ENCODE measurements at regions not wholly inside any gene's neighbourhood (a gene's known extent, or its start where the extent isn't known, plus 50 kb on each side); places are given as distances from the start of the nearest gene placed in this dataset.
"Not testable (repeated sequence)": the region's sequence is repeated elsewhere in the genome, so short reads cannot be mapped to it uniquely, and the experiment has no call there.

DNA sequence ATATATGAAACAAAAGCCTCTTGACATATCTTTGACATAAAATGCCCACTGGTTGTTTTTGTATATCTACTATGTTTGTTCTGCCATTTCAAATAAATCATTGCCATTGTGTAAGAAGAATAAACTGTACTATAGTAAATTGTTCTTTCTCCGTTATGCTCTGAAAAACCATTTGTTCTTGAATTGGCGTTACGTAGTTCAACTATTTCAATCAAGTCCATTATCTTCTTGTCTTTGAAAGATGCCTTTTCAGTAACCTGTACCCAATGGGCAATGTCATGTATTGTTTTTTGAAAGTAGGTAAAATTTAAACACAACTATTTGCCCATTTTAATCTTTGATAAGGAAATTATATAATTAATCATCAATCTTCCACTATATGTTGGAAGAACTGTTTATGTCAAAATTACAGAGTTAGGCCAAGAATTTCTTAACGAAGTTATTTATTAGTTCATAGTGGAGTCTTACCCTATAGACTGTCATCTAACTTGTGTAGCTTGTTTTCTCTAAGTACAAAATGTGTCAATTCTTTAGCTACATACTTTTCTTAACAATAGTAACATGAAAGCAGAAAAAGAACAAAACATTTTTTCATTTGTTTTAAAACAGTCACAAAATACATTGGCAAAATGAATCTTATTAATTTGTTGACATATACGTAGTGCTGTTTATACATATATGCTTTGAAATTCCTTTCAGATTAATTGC is 294.8 kb downstream of the PTPRC start:
- peak; percentile 34 for DNase-seq (ENCODE audit: low spot score)

DNA sequence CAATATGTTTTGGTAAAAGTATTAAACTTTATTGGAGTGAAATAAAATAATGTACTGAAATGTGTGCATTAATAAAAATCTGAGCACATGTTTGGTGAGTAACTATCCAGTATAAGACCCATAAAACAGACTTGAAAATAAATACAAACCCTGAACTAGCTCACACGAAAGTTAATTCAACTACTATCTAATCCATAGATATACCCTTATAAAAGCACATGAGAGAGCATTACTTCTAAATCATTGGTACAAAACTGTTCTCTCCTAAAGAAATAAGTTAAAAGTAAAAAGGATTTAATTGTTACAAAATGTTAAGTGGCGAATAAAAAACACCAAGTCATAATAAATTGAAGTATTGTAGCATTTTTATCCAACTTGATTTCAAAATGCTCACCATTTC is 295.6 kb downstream of the PTPRC start:
- no peak for DNase-seq (ENCODE audit: low spot score)

DNA sequence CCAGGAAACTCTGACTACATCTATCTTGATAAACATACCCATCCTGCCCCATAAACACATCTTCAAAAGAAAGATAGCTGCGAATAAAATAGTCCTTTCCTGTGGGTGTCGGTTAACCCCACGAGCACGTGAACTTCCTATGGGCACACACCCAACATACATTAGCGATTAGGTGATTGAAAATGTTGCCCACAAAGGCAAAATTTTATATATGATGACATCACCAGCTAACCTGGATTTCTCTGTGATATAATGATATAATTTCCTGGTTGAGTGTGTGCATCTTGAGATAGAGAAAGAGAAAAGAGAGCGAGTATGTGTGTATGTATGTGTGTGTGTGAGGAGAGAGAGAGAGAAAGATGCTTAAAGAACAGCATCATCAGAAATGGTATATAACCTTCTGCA is 296.1 kb downstream of the PTPRC start:
- no peak for DNase-seq (ENCODE audit: low spot score)

DNA sequence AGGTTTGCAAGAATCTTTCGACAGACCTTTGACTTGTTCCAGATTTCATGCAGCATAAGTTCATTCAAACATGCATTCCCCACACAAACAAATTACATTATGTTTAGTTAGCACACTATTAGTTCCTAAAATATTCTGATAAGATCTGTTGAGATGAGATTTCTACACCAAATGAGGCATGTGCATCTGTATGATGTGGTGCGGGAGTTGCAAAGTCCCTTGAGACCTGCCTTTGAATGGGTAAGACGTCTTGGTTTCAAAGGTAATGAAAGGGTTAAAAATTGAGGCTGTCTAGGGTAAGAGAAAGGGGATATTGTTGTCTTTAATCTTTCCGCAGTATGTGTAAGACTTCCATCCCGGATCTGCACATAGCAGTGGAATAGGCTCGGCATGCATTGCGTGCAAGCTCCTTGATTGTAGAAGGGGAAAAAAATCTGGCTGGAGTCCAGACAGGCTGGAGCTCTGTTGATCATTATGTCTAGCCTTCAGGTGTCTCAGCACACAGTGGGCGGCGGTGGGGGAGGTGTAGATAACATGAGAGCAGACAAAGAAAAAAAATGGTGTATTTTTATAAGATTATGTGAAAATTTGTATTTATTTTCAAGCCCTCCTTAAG is 296.6 kb downstream of the PTPRC start:
- peak; percentile 98 for DNase-seq (ENCODE audit: low spot score)

DNA sequence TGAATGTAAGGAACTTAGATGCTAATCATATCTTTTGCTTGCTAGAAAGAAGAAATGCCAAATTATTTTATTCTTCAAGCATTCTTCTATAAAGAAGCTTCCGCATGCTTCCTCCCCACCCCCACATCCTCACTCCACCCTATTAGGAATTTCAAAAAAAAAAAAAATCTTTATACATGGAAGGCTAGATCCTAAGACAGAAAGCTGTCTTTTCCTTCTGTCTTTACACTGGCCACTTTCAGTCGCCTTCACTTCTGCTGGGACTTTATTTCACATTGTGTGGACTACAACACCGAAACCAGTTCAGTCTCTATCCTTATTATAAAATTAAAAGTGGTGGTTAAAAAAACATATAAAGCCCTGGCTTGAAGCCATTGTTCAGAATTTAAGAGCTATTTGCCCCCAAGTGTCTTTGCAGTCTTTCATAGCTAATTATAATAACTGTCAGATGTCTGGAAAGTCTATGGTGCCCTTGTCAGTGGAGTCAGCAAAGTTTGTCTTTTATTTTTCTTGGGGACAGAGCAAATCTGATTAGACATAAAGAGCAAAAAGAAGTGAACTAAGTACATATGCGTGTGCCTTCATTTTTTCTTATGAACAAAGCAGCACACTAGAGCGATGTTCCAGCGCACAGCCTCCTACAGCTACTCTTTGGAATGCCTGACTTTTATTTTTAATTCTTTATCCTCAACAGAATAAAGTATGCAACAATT is 297.7 kb downstream of the PTPRC start:
- DNase-seq (ENCODE audit: low spot score): peak; percentile 59

DNA sequence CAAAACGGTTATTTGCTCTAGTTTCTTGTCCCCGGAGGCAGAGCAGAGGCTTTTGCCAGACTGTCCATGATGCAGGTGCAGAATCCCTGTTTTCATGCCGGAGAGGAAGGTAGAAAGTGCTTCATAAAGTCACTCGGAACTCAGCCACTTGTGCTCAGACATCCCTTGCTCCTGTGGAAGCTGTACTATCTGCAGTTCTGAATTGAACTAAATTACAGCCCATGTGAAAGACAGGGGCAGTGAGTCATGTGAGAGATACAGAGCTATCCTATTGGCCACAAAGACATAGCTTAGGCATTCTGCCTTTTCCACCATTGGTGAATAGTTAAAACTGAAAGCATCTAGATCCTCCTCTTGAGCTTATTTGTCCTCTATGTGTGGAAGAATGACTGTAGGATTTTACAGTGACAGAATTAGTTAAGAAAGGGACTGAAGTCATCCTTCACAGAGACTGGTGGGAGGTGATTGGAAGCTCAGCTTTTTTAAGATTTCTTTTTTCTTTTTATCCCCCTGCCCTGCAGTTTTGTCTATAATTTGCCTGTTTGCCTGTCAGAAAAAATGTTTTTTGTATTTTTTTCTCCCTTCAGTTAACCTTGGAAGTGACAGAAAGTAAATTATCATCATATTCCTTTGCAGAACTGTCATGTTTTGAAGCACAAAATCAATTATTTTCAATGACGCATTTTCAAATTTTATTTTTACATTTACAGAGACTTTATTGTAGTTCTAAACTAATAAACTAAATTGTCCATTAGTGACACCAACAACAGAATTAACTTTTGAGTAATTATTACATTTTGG is 298.6 kb downstream of the PTPRC start:
- DNase-seq (ENCODE audit: low spot score): peak; percentile 86

DNA sequence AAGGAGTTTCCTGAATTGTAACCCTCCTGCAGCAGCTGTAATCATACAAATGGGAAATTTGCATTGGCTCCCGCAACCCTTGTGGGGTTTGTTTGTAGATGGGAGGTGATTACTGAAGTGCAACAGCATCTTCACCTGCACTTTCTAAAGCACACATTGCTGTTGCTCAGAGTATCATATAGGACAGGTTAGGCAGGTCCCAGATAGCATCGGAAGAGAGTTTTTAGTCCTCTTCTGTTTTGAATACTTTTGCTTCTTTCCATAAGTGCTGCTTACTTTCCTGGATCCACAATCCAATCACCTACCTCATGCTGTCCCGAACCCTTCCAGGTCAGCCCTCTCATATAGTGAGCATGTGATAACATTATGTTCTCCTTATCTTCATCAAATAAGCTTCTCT is 300.4 kb downstream of the PTPRC start:
- no peak for DNase-seq (ENCODE audit: low spot score)

DNA sequence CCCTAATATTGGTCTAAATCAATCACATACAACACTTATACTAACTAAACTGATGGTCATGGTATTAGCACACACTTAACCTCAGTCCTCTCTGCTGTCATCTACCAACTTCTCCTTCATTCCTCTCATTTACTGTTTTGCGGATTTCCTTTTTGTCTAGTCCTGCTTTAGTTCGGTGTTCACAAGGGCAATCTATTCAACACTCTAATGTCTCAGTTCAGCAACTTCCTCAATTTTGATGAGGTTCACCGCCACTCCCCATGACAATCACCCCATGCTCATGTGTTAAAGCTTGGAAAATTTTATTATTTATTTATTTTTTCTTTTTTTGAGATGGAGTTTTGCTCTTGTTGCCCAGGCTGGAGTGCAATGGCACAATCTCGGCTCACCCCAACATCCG is 301.1 kb downstream of the PTPRC start:
- DNase-seq (ENCODE audit: low spot score): no peak

DNA sequence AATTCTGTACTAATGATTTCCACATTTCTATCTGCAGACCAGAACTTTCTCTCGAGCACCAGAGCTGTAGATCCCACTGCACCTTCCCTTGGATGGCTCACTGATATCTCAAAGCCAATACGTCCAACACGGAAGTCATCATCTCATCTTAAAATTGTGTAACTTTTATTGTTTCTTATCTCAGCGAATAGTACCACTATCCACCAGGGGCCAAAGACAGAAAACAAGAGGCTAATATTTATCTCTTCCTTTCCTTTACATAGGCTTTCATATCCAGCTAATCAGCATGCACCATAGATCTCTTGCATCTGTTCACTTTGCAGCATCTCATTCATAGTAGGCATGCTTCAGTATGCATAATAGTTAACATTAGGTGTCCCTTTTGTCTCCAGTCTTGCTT is 303.6 kb downstream of the PTPRC start:
- DNase-seq (ENCODE audit: low spot score): no peak

DNA sequence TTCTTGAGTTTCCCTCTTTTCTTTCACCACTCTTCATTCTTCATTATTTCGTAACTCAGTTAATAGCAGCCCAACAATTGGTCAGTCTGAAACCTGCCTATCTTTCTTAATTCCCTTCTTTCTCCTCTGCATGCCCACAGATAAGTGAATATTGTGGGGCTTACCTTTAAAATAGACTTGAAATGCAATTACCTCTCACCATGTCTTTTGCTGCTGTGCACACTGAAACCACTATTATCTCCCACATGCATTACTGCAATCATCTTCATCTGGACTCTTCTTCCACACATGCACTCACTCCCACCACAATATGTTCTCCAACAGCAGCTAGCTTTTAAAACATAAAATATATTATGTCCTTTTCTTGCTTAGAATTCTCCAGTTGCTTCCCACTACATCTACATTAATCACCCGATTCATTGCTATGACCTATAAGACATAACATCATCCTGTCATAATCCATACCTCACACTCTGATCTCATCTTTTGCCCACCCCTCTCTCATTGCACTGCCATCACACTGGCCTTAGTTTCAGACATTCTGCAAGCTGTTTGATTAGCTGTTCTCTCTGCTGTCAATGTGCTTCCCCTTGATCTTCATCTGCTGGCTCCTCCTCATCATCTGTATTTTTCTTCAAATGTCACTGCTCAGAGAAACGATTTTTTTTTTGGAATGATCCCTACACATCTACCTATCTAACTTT is 304.8 kb downstream of the PTPRC start:
- no peak for DNase-seq (ENCODE audit: low spot score)

DNA sequence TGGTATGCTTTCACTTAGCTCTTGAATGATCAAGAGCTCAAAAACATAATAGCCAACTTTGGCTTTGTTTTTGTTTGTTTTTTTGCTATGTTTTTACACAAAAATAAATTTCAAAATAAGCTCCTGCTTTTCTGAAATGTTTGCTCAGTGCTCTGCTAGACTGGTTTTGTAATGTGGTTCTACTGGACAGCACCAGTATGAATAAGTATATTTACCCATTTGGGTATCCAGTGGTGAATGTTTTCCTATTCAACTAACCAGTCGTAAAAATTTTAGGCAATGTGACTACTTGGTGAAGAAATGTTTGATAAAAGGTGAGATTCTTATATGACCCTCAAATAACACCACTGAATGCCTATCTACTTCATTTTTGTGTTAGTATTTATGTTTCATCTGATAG is 308.6 kb downstream of the PTPRC start:
- DNase-seq (ENCODE audit: low spot score): no peak

DNA sequence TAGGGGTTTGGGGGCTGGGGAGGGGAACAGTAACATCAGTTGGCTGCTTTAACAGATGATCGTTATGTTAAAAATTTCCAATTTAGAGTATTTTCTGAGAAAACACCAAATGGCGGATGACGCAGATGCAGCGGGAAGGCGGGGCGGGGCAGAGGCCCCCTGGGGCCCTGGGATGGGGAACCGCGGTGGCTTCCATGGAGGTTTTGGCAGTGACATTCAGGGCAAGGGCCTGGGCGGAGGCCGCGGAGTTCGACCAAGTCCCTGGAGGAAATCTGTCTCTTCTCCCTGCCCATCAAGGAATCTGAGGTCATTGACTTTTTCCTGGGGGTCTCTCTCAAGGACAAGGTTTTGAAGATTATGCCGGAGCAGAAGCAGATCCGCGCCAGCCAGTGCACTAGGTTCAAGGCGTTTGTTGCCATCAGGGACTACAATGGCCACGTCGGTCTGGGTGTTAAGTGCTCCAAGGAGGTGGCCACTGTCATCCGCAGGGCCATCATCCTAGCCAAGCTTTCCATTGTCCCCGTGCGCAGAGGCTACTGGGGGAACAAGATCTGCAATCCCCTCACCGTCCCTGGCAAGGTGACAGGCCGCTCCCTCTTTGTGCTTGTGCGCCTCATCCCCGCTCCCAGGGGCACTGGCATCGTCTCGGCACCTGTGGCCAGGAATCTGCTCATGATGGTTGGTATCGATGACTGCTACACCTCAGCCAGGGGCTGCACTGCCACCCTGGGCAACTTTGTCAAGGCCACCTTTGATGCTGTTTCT is 310.2 kb downstream of the PTPRC start:
- no peak for DNase-seq (ENCODE audit: low spot score)

DNA sequence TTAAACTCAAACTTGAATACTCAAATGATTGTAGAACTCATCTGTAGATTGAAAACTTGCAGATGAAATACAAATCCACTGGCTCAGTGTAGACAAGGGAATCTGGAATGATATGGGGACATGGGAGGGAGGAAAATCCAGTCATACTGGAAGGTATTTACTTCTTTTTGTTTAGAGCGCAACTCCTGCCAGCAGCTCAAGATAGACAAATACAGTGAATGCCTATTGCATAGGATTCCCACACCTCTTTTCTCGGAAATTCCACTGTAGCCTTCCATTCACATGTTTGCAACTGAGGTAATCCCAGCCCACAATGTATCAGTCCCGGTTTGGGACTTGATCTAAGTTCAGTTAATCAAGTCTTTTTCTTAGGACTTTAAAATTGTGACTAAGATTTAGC is 311.2 kb downstream of the PTPRC start:
- DNase-seq (ENCODE audit: low spot score): no peak

DNA sequence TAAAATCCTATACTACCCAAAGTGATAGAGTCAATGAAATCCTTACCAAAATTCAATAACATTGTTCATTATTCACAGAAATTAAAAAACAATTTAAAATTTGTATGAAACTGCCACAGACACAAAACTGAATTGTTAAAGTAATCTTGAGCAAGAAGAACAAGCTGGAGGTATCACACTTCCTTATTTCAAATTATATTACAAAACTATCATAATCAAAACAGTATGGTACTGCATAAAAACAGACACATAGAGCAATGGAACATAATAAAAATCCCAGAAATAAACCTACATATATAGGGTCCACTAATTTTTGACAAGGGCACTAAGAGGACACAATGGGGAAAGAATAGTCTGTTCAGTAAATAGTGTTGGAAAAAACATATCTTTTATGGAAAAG is 316.2 kb downstream of the PTPRC start:
- no peak for DNase-seq (ENCODE audit: low spot score)

DNA sequence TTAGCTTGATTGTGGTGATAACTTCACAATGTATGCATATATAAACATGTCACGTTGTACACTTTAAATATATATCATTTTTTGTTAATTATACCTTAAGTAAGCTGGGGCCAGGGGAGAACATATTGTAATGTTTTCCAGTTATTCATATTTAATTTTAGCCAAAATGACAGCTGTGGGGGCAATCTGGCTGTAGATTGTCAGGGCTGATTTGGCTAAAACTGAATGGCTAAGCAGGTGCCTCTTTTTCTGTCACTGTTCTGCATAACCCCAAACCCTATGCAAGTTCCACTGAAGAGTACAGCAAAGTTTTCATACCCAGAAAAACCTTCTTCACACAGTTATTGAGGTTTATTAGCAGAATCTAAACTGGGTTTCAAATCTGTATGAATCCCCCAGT is 318.2 kb downstream of the PTPRC start:
- DNase-seq (ENCODE audit: low spot score): no peak

DNA sequence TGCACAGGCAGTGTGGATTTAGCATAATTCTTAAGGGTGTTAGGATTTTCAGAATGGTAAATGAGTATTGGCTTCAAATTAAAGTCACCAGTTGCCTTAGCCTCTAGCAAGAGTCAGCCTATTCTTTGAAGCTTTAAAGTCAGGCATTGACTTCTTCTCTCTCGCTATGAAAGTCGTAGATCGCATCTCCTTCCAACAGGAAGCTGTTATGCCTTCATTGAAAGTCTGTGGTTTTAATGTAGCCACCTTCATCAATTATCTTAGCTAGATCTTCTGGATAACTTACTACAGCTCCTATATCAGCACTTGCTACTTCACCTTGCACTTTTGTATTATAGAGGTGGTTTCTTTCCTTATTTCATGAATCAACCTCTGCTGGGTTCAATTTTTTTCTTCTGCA is 320.2 kb downstream of the PTPRC start:
- no peak for DNase-seq (ENCODE audit: low spot score)

DNA sequence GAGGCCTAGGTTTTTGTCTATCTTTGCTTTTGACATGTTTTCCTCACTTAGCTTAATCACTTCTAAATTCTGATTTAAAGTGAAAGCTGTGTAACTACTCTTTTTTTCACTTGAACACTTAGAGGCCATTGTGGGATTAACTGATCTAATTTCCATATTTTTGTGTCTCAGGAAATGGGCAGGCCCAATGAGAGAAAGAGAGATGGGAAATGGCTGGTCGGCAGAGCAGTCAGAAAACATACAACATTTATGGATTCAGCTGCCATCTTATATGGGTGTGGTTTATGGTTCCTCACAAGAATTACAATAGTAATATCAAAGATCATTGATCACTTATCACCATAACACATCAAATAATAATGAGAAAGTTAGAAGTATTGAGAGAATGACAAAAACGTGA is 320.8 kb downstream of the PTPRC start:
- DNase-seq (ENCODE audit: low spot score): no peak

DNA sequence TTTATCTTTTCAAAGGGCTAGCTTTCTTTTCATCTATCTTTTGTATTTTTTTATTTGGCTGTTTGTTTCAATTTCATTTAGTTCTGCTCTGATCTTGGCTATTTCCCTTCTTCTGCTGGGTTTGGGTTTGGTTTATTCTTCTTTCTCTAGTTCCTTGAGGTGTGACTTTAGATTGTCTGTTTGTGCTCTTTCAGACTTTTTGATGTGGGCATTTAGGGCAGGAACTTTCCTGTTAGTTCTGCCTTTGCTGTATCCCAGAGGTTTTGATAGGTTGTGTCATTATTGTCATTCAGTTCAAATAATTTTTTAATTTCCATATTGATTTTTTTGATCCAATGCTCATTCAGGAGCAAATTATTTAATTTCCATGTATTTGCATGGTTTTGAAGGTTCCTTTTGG is 325.0 kb downstream of the PTPRC start:
- DNase-seq (ENCODE audit: low spot score): not testable (repeated sequence)

DNA sequence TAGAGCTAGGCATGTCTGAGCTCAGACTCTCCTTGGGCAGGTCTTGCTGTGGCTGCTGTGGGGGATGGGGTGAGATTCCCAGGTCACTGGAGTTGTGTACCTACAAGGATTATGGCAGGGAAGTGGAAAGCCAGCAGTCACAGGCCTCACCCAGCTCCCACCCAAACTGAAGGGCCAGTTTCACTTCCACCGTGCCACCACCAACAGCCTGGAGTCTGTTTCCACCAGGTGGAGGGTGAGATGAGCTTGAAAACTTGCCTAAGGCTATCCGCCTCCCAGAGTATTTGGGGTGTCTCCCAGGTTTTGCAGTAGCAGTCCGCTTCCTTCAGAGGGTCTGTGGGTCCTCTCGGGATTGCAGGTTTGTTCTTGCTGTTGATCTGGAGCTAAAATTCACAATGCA is 327.7 kb downstream of the PTPRC start:
- no peak for DNase-seq (ENCODE audit: low spot score)

DNA sequence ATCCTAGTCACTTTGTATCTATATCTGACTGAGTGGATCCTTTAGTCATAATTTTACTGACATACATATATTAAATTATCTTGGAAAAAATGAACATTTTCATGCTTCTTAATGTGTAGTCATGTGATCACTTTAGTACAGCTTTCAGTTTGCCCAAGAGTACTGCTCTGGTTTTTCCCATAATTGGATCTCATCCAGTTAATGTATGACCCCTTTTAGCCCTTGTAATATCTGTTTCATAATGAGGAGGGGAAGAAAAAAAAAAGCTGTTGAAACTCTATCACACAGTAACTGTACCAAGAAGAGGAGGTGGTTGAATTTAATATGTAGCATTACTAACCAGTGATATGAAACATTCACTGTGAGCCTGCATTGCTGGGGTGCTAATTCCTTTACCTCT is 328.7 kb downstream of the PTPRC start:
- no peak for DNase-seq (ENCODE audit: low spot score)

DNA sequence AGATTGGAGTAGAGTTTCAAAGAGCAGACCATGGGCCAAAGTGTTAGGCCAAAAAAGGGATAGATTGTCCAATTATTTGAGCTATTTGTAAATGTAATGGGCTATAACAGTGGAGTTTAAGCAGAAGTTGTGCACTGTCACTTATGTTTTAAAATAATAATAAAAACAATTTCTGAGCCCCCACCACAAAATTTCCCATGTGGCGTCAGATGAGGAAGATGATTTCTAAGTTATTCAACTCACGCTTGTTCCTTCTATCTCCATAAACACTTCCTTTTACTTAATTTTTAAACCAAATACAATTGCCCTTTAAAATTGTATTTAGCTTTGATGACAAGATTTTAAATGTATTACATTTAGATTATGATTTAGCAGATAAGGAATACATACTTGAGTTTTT is 330.0 kb downstream of the PTPRC start:
- no peak for DNase-seq (ENCODE audit: low spot score)

All from HT-29 (cell line).